ENCODE measurements at regions not wholly inside any gene's neighbourhood (a gene's known extent, or its start where the extent isn't known, plus 50 kb on each side); places are given as distances from the start of the nearest gene placed in this dataset.

- TF ChIP-seq EZH2 (IDR thresholded peaks at IDR 0.05; ENCODE audit: insufficient read depth, low read length) (no peak), CTCF (IDR thresholded peaks at IDR 0.05; ENCODE audit: insufficient read depth, low read depth, low read length) (no peak)
- H3K4me1 ChIP-seq (ENCODE audit: insufficient read depth, low read length) = peaks cover 7% of the 10 kb centered on the region
- H3K4me3 Mint-ChIP-seq (ENCODE audit: unreplicated experiment) = no peak overlapping the region
- no peaks in the 10 kb centered on the region for H3K27me3 ChIP-seq (ENCODE audit: insufficient read depth, low read length)
- H3K79me2 ChIP-seq (ENCODE audit: insufficient read depth, low read length) = no peaks in the 10 kb centered on the region
- H3K4me1 Mint-ChIP-seq (ENCODE audit: low read depth, unreplicated experiment) = no peaks in the 10 kb centered on the region
- H3K27me3 Mint-ChIP-seq (ENCODE audit: low read depth, unreplicated experiment) = no peaks in the 10 kb centered on the region
- no peaks in the 10 kb centered on the region for H3K9me3 ChIP-seq (ENCODE audit: insufficient read depth, low read depth, low read length)
- DNase-seq (ENCODE audit: low read depth) = no peak
- H3K27ac ChIP-seq (ENCODE audit: low read depth, low read length) = no peak overlapping the region
- H3K36me3 ChIP-seq (ENCODE audit: insufficient read depth, low read length) = no peaks in the 10 kb centered on the region
- H2AFZ ChIP-seq (ENCODE audit: low read depth, low read length) = no peak overlapping the region
- no peaks in the 10 kb centered on the region for H3K36me3 Mint-ChIP-seq (ENCODE audit: low read depth, unreplicated experiment)
- H3K4me3 ChIP-seq (ENCODE audit: insufficient read depth, low read depth, low read length) = no peak overlapping the region
- H3K4me2 ChIP-seq (ENCODE audit: low read length) = no peak overlapping the region
- no peak overlapping the region for H3K9ac ChIP-seq (ENCODE audit: low read length)
- peak; percentile 74 for FAIRE-seq
- H4K20me1 ChIP-seq (ENCODE audit: insufficient read depth, low read length) = no peaks in the 10 kb centered on the region
- no peak overlapping the region for H3K27ac Mint-ChIP-seq (ENCODE audit: unreplicated experiment)
- peaks cover 2% of the 10 kb centered on the region for H3K9me3 Mint-ChIP-seq (ENCODE audit: unreplicated experiment)
These were observed 194.5 kb downstream of the PLK2 start for GRCh38 chr5:58265246-58265930.

GRCh38 chr5:58264276-58264675, 195.6 kb downstream of the PLK2 start:
- no peak overlapping the region for H3K27ac Mint-ChIP-seq (ENCODE audit: unreplicated experiment)
- no peak for FAIRE-seq
- H3K36me3 Mint-ChIP-seq (ENCODE audit: low read depth, unreplicated experiment) = no peaks in the 10 kb centered on the region

More at GRCh38 chr5:58264276-58264675, 195.6 kb downstream of the PLK2 start:
- Mint-ChIP-seq H3K4me1 (ENCODE audit: low read depth, unreplicated experiment) (peaks cover 9% of the 10 kb centered on the region), H3K4me3 (ENCODE audit: unreplicated experiment) (no peak overlapping the region), H3K27me3 (ENCODE audit: low read depth, unreplicated experiment) (no peaks in the 10 kb centered on the region), H3K9me3 (ENCODE audit: unreplicated experiment) (peaks cover 2% of the 10 kb centered on the region)
- H3K9me3 ChIP-seq (ENCODE audit: insufficient read depth, low read depth, low read length) = no peaks in the 10 kb centered on the region
- no peak overlapping the region for H3K4me2 ChIP-seq (ENCODE audit: low read length)
- H3K4me3 ChIP-seq (ENCODE audit: insufficient read depth, low read depth, low read length) = no peak overlapping the region
- no peak for TF ChIP-seq EZH2 (IDR thresholded peaks at IDR 0.05; ENCODE audit: insufficient read depth, low read length)
- TF ChIP-seq CTCF (IDR thresholded peaks at IDR 0.05; ENCODE audit: insufficient read depth, low read depth, low read length) = no peak
- no peaks in the 10 kb centered on the region for H3K36me3 ChIP-seq (ENCODE audit: insufficient read depth, low read length)
- H3K79me2 ChIP-seq (ENCODE audit: insufficient read depth, low read length) = no peaks in the 10 kb centered on the region
- H3K27ac ChIP-seq (ENCODE audit: low read depth, low read length) = no peak overlapping the region
- H2AFZ ChIP-seq (ENCODE audit: low read depth, low read length) = no peak overlapping the region
- H4K20me1 ChIP-seq (ENCODE audit: insufficient read depth, low read length) = no peaks in the 10 kb centered on the region
- no peak overlapping the region for H3K9ac ChIP-seq (ENCODE audit: low read length)
- DNase-seq (ENCODE audit: low read depth) = no peak
- peaks cover 18% of the 10 kb centered on the region for H3K4me1 ChIP-seq (ENCODE audit: insufficient read depth, low read length)
- no peaks in the 10 kb centered on the region for H3K27me3 ChIP-seq (ENCODE audit: insufficient read depth, low read length)
